GM12873 (cell line): ENCODE measurements at regions not wholly inside any gene's neighbourhood (a gene's known extent, or its start where the extent isn't known, plus 50 kb on each side); places are given as distances from the start of the nearest gene placed in this dataset.

Source experiments
- TF ChIP-seq, protein P1 (sequence below): IDR thresholded peaks from 2 replicates; pipeline ENCODE4 v1.5.1; 2012; ENCODE audit warnings: low read depth, mild to moderate bottlenecking, moderate library complexity, low read length, control low read depth; ENCODE audit not compliant: insufficient read depth; ENCODE audit errors: missing control alignments

DNA sequence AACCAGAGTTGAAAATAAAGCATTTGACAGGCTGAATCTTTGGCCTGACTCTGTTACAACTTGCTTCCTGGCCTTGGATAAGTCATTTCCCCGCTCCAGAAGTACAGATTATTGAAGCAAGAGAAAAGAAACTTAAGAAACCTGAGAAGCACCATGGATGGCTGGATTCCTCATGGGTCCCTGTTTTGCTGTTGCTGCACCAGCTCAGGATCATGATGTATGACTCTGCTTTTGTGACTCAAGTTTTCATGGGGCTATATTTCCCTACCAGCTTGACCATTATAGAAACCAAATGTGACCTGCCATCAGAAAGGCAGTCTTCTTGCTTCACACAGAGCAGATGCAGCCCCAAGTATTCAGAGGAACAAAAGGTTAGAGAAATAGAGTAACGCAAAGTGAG, 921.8 kb downstream of the BCL11B start:
- TF ChIP-seq, protein P1, sequence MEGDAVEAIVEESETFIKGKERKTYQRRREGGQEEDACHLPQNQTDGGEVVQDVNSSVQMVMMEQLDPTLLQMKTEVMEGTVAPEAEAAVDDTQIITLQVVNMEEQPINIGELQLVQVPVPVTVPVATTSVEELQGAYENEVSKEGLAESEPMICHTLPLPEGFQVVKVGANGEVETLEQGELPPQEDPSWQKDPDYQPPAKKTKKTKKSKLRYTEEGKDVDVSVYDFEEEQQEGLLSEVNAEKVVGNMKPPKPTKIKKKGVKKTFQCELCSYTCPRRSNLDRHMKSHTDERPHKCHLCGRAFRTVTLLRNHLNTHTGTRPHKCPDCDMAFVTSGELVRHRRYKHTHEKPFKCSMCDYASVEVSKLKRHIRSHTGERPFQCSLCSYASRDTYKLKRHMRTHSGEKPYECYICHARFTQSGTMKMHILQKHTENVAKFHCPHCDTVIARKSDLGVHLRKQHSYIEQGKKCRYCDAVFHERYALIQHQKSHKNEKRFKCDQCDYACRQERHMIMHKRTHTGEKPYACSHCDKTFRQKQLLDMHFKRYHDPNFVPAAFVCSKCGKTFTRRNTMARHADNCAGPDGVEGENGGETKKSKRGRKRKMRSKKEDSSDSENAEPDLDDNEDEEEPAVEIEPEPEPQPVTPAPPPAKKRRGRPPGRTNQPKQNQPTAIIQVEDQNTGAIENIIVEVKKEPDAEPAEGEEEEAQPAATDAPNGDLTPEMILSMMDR: no peak

DNA sequence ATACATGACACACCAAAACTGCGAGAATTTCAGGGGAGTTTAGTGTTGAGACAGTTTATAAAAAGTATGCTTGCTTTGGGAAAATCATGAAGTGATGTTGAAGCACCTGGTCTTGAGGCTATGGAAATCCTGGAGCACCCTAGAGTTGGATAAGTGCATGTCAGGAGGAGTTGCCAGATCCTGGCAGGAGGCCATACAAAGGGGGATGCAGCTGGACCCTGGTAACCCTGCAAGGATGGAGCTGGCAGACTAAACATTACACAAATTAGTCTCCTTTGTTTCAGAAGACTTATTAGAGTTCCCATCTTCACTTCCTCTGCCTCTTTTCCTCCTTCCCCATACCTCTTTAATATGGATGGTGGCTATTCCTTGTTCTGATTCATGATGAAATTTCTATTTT, 907.0 kb downstream of the BCL11B start:
- TF ChIP-seq, protein P1: no peak

DNA sequence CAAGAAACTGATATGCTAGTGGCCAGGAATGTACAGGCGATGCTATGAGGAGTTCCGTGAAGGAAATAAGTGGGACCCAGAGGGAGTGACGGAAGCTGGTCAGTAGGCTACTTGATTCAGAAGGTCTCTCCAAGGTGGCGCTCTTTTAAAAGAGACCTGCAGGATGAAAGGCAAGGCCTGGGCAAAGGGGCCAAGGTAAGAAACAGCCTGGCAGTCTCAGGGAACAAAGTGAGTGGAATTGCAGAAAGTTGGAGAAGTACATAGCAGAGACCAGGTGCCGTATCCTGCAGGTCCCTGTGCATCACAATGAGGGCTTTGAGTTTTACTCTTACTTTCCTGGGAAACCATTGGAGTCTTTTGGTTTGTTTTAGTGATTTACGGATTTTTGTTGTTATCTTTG, 905.6 kb downstream of the BCL11B start:
- TF ChIP-seq, protein P1: no peak

DNA sequence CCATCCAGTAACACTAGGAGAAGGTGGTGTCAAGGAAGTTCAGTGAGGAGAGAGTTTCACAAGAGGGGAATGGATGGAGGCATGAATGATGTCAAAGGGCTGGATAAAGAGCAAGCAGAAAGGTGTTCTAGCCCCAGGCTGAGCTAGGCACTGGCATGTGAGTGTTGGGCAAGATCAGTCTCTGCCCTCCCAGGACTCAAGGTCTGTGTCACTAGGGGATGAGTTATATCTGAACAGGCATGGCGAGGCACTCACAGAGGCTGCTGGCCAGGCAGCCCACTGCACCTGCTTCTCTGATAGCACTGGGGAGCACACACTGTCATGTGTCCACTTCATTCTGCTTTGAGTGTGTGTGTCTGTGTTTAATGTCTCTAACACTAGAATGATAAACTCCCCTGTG, 903.8 kb downstream of the BCL11B start:
- TF ChIP-seq, protein P1: no peak

DNA sequence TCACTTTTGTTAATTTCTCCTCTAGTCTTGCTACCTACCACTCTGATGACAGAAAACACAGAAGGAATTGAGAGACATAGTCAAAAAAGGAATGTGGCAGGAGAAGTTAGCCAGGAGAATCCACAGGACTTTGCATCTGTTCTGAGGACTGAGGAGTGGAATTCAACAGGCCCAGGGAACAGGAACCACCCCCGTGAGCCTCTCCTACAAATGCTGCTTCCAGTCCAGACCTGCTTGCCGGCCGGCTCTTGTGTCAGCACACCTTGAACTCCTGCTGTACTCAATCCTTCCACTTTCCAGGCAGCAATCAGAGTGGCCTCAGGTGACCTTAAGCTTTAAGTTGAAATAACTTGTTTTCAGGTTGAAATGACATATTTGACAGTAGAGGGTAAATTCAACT, 903.1 kb downstream of the BCL11B start:
- TF ChIP-seq, protein P1: no peak

DNA sequence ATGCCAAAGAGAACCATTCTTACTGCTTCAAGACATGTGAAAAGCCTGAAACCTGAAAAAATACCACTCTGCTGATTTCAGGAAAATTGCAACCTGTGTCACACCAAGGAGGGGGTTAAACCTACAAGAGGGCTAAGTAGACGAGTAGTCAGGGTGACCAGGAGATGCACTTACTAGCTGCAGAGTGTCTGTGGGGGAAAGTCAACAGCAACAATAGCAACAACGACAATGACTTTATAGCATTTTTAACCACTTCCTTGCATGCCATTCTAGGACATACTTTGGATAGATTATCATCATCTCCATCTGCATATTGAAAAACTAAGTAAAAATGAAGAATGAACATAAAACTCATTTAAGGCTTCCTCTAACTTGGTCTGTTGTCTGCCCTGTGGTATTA, 902.7 kb downstream of the BCL11B start:
- TF ChIP-seq, protein P1: no peak

DNA sequence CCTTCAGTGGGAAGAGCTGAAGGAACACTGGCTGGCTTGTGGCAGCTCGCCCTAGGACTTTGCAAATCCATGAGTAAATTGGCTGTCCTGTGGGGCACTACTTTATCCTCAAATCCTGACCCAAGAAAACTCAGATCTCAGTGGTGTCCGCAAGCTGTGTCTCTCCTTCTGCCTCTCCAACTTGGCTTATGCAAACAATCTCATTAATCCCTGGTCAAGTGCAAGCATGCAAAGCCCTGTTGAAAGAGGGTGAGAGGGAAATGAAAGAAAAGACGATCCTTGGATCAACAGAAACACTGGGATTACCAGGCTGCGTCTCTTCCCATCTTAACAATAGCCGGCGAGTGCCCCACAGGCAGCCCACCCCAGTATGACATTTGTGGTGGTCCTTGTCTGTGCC, 901.6 kb downstream of the BCL11B start:
- TF ChIP-seq, protein P1: no peak
